LoVo (cell line): ENCODE measurements at regions not wholly inside any gene's neighbourhood (a gene's known extent, or its start where the extent isn't known, plus 50 kb on each side); places are given as distances from the start of the nearest gene placed in this dataset.
"Not testable (repeated sequence)": the region's sequence is repeated elsewhere in the genome, so short reads cannot be mapped to it uniquely, and the experiment has no call there.

Experiments
- DNase-seq: peaks from one replicate; pipeline ENCODE4 v3.0.0-alpha.2; 2016; ENCODE audit warnings: low spot score

DNA sequence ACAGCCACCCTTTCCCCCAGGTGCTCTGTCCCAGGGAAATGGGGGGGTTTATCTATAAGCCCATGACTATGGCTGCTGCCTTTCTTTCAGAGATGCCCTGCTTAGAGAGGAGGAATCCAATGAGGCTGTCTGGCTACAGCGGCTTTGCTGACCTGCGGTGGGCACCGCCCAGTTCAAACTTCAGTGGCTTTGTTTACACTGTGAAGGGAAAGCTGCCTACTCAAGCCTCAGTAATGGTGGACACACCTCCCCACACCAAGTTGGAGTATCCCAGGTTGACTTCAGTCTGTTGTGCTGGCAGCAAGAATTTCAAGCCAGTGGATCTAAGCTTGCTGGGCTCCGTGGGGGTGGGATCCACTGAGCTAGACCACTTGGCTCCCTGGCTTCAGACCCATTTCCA lies 869.2 kb downstream of the SLC6A15 start:
- DNase-seq: peak; percentile 54

DNA sequence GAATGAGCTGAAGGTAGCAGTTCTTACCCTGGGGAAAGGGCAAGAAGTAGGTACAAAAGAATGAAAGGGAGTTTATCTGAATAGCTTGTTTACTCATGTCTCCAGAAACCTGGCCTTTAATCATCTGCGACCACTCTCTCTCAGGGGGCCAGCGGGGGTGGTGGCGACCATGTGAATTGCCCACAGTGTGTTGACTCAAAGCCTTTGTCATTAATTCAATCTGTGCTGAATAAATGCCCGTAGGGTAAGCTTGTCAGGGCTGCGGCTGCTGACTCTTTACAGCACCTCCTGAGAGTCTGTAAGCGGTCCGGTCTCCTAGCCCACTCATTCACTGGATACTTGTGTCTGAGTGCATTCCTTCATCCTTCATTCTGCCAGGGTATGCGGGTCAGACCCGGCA lies 874.4 kb downstream of the SLC6A15 start:
- no peak for DNase-seq

DNA sequence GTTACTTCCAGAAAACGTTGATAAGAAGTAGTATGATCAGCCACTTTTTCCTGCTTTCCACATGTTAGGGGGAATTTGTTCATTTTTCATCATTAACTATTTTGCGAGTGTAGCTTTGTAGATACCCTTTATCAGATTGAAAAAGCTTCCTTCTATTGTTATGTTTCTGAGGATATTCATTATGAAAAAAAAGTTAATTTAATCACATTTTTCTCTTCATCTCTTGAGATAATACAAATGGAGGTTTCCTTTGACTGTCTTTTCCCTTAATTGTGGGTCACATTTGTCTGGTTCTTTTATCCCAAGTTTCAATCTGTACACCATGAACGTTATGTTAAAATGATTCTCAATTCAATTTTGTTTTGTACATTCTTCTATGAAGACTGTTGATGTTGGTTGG lies 875.7 kb downstream of the SLC6A15 start:
- no peak for DNase-seq

DNA sequence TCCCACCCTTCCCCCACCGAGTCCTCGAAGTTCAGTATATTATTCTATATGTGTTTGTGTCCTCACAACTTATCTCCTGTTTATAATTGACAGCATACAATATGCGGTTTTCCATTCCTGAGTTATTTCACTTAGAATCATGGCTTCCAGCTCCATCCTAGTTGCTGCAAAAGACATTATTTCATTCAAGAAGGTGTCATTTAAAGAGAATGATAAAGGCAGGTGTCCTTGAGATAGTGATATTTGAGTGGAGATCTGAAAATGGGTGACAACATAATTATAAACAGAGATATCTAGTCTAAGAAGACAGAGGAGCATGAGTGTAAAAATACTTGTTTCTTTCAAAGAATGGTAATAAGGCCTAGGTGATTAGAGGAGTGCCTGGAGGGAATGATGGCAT lies 876.8 kb downstream of the SLC6A15 start:
- no peak for DNase-seq

DNA sequence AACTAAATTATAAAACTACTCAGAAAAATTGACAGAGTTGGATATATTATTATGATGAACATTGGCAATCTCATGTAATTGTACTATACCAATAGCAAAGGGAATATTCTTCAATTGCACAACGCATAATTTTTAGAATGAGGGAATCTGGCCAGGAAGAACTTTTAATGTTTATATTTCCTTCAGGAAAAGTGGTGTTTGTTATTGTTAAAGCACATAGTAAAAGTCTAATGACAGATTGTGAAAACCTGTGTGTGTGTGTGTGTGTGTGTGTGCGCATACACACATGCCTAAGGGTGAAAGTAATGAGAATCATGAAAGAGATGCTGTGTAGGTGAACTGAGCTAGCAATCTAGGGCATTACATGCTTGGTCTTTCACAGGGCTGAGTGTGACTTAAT lies 877.7 kb downstream of the SLC6A15 start:
- DNase-seq: no peak

DNA sequence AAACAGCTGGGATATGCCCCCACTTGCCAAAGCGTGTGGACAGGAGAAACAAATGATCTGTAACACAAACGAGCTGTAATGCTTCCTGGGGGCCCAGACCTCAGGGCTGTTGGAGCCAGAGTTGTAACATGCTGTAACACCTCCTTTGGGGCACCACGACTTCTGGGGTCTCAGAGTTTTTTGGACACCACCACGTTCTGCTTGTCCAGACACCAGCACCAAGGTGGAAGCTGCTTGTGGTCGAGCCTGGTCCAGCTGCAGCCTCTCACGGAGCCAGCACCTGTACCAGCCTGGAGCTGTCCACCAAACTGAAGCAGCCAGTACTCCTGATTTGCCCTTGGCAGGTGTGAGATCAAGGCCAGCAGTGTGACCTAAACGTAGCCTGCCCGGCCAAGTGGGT lies 879.4 kb downstream of the SLC6A15 start:
- DNase-seq: no peak

DNA sequence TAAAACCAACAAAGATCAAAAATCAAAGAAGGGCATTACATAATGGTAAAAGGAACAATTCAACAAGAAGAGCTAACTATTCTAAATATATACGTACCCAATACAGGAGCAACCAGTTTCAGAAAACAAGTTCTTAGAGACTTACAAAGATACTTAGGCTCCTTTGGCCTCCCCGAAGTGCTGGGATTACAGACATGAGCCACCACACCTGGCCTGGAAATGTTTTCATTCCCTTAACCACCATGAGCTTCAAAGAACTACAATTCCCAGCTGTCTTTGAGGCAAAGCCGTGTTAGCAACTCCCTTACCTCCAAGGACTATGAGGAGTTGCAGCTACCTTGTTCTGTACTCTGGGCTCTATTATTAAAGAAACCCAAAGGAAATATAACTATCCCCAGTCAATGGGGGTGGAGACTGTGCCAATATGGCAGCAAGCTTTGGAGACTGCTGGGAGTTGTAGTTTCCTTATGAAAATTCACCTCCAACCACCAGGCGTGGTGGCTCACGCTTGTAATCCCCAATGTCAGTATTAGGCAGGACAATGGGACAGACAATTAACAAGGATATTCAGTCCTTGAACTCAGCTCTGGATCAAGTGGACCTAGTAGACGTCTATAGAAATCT lies 893.9 kb downstream of the SLC6A15 start:
- DNase-seq: not testable (repeated sequence)

DNA sequence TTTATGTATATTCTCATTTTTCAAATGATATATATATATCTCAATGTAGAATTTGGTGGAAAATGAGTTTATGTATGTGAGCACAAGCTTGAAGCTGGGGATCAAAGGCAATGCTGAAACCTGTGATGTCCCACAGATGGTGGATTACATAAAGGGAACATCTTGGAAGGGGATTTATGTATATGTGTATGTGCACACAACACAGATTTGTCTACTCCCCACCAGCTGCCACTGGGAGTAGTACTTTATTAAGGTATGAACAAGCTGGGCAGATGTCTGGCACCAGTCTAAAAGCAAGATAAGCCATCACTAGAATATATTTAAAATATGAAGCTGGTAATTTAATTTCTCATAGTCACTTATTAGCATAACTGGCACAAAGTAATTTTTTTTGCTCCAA lies 895.6 kb downstream of the SLC6A15 start:
- no peak for DNase-seq

DNA sequence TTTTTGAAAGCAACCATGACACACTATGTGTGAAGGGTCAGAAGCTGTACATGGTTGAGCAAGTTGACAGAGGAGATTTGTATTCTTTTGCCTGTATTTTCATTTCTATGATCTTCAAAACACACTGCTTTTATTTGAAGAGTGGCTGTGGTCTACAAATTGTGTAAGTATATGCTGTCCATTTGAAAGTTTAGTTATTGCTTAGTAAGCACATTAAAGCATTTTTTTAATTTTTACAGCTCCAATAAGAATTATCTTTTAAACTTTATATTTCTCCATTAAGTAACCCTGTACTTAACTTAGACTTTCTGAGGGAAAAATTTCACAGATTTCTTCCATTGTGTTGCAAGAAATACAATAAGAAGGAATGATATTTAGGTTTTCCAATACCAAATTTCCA lies 915.2 kb downstream of the SLC6A15 start:
- no peak for DNase-seq

DNA sequence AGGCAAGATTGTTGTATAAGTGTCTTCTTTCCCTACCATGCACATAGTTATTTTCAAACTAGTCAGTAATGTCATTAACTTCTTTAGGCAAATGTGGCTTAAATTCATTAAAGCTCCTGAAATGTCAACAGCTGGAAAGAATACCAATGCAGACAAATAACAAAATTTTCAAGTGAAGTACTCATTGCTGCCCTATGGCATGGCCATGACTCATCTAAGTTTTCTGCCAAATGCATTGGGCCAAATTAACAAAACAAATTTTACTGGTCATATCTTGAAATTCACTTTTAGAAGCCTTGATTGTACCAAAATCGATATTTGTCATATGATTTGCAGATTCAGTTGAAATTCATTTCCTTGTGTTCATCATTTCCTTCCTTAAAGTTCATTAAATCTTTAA lies 915.9 kb downstream of the SLC6A15 start:
- no peak for DNase-seq

DNA sequence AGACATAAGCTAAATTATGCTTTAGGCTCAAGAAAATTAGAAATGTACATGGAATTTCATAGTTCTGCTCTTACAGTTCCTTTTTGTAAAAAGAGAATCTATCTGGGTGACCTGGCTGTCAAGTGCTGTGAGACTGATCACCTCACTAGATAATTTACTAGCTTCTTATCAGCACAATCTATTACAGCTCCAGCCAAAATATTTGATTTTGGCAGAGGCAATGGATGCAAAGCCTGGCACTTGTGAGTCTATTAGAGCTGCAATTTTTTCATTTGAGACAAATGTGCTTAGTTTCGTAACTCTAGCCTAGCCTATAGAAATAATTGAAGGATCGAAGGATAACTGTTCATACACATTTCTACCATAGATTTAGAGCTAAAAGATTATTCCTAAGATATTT lies 927.5 kb downstream of the SLC6A15 start:
- no peak for DNase-seq

DNA sequence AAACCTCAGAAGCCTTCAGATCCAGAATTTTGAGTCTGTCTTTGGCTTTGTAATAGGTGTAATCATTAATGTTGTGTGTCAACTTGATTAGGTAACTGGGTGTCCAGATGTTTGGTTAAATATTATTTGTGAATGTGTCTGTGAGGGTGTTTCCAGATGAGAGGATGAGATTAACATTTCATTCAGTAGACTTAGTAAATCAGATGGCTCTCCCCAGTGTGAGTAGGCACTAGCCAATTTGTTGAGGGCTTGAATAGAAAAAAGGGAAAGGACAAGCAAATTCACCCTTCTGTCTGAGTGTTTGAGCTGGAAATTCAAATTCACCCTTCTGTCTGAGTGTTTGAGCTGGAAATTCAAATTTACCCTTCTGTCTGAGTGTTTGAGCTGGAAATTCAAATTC lies 932.2 kb downstream of the SLC6A15 start:
- DNase-seq: no peak

DNA sequence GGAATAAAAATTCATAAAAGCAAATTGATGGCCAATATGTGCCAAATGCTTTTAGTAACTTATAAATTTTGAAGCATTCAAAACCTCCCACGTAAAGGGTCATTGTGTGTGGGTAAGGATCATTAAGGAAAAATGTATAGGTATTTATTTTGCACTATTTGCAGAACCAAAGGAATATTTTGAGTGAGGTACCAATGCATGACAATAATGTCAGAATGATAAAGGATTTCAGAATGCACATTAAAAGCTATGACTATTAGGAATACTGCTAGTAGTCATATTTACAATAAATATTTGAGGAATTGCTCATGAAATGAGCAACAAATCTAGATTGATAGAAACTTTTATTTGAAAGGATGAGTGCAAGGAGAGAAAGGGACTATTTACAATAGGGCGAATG lies 932.8 kb downstream of the SLC6A15 start:
- DNase-seq: no peak

DNA sequence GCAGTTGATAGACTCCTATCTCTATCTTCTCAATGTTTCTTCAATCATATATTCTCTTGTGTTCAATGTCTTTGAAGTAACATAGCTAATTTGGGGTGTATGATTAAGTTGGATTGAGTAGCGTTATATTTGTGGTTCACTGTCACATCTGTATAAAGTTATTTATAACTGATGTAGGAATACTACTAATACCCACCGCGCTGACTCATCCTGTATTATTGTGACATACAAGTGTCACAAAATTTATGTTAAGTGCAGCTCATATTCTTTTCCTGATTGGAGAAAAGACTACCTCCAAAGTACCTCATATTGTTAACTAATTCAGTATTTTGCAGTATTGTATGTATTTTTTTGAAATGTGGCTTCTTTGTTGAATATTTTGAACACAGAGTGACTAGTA lies 940.8 kb downstream of the SLC6A15 start:
- no peak for DNase-seq

DNA sequence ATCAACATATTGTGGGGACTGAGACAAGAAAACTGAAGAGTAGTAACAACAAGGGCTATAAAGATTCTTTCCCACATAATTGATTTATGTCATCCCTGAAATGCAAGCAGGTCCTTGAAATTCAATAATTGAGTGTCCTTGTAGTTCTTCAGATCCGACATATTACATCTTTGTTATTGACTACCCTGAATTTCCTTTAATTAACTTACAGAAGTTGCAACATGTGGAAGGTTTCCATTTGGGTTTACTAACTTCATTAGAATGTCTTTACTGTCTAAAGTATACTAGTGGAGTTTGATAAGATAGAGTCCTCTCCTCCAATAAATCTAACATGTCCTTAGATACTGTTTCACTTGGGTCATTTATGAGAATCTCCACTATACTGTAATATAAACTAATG lies 951.8 kb downstream of the SLC6A15 start:
- no peak for DNase-seq

DNA sequence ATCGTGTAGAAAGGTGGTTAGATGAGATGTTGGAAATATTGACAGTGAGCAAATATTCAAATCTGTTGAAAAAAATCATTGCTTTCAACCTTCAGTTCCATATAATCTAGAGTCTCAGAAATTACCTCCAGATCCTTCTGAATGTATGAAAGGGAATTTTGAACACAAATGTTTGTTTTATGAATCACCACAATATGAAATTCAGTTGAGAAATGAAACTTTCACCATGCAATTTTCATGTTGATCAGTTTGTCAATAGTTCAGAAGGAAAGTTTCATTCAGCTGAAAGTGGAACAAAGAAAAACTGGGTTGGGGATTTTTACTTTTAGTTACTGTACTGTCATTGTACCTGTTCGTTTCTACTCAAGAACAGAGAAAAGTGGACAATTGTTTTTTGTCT lies 953.6 kb downstream of the SLC6A15 start:
- DNase-seq: no peak

DNA sequence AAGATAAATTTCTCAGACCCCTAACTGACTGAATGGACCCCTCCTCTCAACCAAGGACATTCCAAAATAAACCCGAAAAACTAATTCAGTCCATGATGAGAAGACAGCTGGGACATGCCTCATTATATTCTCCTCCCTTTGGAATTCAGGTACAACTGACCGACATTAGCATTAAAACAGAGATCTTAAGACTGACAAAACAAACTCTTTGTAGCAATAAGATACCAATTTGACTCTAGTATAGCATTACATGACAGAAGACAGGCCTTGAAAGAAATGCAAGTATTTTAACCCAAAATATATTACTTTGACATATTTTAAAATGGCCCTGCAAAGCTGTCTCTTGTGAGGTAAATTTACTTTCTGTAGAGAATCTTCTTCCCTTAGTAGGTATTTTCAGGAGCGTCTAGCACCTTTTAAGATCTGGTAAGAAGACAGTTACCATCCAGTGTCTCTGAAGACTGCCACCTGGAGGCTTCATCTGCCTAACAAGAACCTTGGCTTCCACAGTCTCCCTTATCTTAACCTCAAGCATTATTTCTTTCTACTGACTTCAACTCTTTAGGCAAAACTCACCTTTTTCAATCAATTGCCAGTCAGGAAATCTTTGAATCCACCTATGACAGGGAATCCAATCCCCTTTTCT lies 957.5 kb downstream of the SLC6A15 start:
- peak; percentile 23 for DNase-seq

DNA sequence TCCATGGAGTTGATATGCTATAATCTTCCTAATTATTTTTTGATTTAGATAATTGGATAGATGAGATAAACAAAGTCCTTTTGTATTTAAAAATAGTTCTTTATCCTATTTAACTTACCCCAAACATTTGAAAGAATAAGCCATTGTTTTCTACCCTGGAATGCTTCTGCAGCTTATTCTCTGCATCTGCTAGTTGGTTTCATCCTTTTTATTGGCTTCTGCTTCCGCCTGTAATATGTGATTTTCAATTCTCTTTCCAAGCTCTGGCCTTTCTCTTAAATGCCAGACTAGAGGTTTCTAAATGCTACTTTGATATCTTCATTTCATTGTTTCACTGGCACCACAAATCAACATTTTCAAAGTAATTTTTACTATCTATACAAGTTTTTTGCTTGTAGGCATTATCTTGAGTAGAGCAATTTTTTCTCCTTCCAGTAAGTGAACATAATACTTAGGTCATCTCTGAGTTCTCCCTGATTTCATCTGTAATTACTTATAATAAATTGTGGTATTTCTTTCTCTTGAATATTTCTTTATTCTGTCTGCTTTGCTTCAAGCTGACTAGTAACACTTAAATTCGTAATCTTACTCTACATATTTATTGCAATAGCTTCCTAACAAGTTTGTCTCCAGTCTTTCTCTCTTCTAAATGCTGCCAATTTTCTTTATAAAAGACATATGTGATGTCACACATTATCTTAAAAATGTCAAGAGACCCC lies 958.4 kb downstream of the SLC6A15 start:
- no peak for DNase-seq

DNA sequence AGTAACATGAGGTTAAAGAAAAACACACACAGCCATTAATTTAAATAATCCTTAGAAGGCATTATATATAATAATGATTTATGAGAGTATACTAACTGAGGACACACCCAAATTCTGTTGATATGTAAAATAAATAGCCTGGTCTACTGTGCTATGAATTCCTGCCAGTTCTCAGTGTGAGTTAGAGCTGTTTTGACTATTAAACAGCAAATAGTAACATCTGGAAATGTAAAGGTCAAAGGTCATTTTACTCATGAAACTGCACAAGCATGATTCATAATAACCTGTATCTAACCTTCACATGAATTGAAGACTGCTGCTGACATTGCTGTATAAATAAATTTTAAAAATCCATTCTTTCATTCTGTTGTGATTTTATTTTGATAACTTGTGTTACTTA lies 966.7 kb downstream of the SLC6A15 start:
- DNase-seq: peak; percentile 39

DNA sequence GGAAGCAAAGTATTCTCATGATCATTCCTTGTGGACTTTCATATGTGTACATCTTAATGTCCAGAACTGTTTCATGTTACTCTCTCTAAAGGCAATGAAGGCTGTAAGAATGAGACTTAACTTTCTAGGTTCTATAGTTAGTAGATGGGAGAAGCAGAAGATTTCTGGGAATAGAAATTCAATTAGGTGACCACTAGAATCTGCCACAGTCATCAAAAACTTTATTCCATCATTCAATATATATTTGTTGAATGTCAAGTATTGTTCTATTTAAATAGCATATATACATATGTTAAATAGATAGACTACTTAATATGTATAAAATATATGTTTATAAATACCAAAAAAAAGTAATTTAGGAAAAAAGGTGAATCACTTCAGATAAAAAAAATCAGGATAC lies 972.9 kb downstream of the SLC6A15 start:
- DNase-seq: no peak

DNA sequence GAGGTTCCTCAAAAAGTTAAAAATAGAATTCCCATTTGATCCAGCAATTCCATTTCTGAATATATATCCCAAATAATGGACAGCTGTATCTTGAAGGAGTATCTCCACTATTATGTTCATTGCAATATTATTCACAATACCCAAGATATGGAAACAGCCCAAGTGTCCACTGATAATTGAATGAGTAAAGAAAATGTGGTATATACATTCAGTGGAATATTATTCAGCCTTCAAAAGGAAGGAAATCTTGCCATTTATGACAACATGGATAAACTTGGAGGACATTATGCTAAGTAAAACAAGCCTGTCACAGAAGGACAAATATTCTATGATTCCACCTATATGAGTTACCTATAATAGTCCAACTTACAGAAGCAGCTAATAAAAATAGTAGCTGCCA lies 979.0 kb downstream of the SLC6A15 start:
- DNase-seq: no peak

DNA sequence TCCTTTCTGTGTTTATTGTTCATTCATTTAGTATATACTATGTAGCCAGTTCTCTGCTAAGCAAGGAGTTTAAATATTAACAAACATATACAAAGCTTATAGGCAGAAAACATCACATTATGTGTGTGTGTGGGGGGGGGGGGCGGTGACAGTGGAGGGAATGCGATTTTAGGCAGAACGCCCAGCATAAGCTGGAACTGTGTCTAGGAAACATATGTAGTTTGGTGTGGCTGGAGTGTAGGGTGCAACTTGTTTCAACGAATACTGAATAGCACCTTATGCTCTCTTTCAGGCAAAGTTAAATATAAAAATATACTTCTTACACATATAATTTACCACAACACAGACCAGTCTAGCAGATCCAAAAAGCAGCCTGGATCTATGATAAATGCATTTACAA lies 980.6 kb downstream of the SLC6A15 start:
- no peak for DNase-seq

DNA sequence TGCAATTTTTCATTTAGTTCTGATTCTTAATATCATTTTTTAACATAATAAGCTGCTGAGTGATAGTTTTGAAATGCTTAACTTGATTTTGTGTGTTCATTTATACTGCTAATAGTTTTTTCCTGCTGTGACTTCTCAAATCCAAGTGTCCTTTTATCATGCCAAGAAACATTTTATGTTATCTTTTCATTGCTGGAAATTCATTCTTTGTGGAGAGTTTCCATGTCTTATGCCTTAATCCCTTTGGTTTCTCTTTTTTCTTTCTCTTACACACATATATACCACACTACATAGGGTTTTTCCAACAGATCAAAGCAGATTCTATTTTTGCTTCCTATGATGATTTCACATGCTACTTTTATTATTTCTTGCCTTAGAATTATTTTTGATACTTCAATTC lies 981.1 kb downstream of the SLC6A15 start:
- no peak for DNase-seq

DNA sequence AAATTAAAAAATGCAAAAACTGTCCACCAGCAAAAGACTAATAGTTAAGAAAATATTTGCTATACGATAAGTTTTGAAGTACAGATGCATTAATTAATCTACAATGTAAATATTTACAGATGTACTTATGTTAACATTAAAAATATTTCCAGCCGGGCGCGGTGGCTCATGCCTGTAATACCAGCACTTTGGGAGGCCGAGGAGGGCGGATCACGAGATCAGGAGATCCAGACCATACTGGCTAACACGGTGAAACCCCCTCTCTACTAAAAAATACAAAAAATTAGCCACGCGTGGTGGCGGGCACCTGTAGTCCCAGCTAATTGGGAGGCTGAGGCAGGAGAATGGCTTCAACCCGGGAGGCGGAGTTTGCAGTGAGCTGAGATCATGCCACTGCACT lies 982.8 kb downstream of the SLC6A15 start:
- DNase-seq: not testable (repeated sequence)
